CD4-positive, alpha-beta T cell treated with Interleukin-12 subunit alpha and Interleukin-12 subunit beta, for 1 hour (primary cell): ENCODE measurements at regions not wholly inside any gene's neighbourhood (a gene's known extent, or its start where the extent isn't known, plus 50 kb on each side); places are given as distances from the start of the nearest gene placed in this dataset.

Experiments
- DNase-seq: peaks from one replicate; pipeline ENCODE4 v3.0.0-alpha.2; 2020

DNA sequence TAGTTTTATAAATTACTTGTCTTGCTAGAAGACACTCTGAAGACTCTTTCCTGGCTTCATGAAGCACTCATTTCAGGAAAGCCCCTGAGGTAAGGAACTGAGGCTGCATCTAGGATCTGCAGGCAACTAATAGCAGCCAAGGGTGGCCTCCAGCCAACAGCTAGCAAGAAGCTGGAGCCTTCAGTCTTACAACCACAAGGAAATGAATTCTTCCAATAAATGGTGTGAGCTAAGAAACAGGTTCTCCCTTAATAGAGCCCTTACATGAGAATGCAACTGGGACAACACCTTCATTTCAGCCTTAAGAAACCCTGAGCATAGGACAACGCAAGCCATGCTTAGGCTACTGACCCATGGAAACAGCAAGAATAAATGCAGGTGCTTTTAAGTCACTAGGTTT, 254.6 kb upstream of the RBBP8 start:
- DNase-seq = no peak

DNA sequence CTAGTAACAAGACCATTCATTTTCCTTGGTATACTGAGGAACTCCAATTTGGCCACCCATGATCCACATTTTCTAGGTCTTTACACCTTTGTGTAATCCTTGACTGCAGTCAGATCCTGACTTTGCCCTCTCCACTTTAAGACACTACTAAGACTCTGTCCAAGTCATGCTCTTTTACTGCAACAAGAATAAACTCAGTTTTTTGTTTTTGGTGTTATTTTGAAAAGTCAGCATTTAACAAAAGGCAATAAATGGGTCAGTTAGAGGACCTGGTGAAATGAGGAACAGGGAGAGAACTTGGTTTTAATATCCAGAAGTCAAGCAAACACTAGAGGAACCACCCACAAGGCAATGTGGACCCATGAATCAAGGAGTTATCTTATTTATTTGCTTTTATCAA, 252.2 kb upstream of the RBBP8 start:
- no peak for DNase-seq

DNA sequence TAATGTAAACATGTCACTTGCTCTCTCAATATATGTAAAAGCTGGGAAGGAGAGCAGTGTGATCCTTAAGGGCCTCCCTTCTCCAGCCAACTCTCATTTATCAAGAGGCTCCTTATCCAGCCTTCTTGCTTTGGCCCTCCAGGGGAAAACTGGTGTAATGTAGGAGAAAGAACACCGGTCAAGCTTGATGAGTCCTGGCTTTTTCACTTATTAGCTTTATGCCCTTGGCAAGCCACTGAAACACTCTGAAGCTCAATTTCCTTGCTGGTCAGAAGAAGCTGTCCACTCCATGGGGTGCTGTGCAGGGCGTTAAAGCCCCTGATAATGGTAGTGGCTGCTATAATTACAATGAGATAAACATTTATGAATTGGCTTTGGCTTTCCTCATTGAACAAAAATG, 251.2 kb upstream of the RBBP8 start:
- no peak for DNase-seq

DNA sequence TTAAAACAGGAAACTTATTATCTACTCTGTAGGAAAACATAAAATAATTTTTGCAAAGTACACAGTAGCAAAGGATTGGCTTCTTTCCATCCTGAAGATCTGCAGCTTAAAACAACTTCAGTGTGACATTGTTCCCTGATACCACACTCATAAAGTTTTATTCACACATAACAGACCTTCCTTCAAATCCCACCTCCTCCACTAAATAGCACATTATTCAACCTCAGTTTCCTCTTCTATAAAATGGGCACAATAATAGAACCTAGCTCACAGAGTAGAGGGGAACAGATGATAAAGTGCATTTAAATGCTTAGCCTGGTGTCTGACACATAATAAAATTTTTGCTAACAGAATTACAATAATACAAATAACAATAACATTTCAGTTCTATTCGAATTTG, 250.4 kb upstream of the RBBP8 start:
- DNase-seq = no peak

DNA sequence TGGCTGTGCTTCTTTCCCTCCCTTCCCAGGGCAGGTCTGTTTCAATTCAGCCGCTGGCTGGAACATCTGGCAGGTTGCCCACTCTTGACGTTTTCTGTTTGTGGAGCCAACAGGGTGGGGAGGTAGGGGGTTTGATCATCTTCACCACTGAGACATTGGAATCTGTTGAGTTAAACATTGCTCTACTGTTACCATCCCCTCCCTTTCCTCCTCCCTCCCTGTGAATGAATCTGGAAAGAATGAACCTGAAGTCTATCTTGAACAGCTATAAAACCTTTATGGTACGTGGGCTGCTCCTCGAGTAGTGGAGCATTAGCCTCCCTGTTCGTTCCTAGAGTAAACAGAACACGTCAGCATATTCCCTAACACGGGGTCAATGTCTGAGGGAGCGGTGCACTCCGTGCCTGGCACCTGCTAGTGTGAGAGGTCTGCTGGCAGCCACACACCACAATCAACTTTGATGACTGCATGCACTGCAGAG, 249.9 kb upstream of the RBBP8 start:
- DNase-seq = no peak

DNA sequence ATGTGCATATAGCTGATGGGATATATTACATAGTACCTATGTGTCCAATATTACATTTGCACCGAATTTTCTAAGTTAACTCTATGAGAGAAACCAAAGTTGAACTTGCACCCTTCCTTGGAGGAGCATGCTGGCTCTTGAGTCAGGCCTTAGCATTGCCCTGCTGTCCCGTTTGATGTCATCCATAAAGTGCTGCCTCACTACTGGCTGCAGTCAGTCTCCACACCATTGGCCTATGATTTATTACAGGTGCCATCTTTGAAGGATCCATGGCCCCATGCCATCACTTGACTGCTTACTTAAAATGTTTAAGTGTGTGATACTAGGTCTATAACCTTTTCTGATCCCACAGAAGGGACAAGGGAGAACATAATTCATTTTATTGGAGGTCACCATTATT, 249.3 kb upstream of the RBBP8 start:
- DNase-seq = no peak

DNA sequence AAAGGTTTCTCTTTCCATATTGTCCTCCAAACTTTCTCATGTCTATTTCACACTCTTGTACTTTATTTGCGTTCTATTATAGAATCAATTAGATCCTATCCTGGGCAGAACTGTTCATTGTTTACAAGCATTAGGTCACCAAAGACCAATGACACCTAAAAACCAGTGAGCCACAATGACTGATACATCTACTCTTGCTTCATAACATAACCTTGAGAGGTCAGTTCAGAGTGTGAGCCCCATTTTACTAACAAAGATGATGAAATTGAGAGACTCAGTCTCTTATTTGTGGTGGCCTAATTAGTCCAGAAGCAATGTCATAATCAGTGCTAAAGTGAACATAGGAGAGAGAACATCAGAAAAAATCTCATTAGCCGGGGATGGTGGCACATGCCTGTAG, 248.9 kb upstream of the RBBP8 start:
- no peak for DNase-seq

DNA sequence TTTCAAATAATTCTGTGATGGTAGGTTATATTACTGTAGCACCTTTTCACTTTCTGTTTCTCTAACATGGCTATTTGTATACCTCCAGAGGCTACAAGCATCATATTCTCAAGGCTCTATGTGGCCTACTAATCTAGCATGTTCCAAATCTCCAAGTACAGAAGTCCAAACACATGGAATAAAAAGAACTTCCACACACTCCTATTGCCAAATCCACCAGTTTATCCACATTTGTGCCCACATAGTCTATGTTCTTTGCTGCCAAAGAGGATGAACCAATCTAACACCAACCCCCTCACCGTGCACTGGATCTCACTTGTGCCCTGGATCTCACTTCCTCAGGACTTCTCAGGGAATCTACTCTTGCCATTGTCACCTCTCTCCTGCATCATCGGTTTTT, 247.3 kb upstream of the RBBP8 start:
- no peak for DNase-seq

DNA sequence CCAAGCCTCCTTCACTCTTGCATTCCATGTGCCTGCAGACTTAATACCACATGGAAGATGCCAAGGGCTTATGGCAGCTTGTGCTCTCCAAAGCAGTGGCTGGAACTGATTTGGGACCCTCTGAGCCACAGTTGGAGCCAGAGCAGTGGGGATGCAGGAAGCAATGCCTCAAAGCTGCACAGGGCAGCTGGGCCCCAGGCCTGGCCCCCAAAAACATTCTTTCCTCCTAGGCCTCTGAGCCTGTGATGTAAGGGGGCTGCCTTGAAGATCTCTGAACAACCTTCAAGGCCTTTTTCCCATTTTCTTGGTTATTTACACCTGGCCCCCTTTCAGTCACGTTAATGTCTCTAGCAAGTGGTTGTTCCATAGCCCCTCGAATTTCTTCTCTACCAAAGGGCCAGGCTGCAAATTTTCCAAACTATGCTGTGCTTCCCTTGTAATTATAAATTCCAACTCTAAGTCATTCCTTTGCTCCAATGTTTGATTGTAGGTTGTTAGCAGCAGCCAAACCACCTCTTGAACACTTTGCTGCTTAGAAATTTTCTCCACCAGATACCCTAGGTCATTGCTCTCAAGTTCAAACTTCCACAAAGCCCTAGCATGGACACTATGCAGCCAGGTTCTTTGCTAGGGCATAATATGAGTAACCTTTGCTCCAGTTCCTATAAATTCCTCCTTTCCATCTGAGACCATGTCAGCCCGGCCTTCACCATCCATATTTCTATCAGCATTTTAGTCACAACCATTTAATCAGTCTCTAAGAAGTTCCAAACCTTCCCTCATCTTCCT, 245.0 kb upstream of the RBBP8 start:
- DNase-seq = no peak

DNA sequence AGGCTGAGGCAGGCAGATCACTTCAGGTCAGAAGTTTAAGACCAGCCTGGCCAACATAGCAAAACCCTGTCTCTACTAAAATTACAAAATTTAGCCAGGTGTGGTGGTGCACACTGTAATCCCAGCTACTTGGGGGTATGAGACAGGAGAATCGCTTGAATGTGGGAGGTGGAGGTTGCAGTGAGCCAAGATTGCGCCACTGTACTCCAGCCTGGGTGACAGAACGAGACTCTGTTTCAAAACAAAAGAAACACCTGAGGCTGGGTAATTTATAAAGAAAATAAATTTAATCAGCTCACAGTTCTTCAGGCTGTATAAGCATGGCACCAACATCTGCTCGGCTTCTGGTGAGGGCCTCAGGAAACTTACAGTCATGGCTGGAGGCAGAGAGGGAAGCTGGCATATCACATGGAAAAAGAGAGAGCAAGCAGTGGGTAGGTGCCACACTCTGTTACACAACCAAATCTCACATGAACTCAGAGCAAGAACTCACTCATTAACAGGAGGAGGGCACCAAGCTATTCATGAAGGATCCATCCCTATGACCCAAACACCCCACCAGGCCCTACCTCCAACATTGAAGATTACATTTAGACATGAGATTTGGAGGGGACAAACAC, 244.1 kb upstream of the RBBP8 start:
- DNase-seq = no peak

DNA sequence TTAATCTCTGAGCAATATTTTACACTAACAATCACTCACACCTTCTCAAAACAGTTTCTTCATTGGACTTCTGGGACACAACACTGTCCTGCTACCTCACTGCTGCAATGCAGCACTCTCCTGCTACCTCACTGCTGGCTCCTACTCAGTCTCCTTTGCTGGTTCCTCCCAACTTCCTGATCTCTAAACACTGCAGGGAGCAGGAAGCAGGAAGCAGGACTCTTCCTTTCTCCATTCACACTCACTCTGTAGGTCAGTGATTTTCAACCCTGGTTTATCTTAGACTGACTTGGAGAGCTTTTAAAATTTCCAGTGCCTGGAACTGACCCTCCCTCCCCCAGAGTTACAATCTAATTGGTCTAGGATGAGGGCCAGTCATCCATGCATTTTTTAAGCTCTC, 243.4 kb upstream of the RBBP8 start:
- DNase-seq = no peak

DNA sequence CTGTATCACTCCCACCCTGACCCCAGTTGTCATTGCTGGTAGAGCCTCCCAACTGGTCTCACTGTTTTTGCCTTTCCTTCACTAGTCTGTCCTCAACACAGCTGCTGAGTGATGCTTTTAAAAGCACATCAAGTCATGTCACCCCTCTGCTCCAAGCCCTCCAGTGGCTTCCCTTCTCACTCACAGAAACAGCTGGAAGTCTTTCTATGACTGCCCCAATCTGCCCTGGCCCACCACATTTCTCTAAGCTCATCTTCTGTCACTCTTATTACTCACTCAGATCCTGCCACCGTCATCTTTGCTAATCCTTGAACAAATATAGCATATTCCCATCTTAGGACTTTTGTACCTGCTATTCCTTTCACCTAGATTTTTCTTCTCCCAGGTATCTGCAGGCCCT, 242.6 kb upstream of the RBBP8 start:
- no peak for DNase-seq

DNA sequence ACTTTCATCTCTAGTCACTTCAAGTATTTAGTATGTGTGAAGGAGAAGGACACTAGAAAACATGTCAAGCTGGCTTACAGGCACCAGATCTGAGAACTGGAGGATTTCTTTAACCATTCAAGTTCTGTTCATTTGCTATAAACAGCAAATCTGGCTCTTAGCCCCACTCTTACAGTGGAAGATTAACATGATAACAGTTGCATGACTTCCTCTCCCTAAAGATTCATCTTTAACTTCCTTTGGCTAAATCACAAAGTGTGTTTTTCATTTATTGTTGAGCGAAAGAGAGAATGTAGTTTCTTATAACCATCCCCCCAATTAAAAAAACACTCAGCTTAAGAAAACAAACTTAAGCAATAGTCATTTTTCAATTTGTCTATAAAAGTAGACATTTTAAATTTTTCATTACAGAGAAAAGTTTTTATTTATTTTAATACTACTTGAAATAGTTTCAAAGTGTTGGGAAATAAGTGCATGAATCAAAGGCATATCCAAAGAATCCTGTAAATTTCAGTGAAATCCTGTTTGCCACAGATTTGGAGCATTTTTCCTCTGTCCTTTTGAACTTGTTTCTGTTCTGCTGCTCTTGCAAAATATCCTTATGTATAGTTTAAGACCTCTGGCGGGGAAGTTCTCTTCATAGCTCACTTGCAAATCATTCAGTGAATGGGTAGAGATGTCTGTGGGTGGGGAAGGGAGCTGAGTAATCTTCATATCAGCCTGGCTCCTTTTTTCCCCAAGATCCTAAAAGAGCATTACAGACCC, 241.0 kb upstream of the RBBP8 start:
- no peak for DNase-seq

DNA sequence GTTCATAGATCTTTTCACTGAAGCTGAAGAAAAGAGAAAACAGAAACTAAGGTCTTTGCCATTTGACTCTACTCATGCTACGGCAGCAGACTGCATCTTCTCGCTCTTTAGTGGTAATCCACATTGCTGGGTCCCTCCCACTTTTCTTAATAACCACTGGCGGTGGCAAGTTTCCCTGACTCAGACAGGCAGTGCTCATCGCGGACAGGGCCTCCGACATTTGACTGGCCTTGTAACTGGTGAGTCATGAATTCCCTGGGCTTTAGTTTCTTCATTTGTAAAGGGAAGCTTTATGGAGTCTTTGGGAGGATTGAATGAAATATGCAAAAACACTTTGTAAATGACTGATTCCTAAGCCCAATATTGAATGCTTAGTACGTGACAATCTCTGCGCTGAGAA, 238.2 kb upstream of the RBBP8 start:
- DNase-seq = no peak

DNA sequence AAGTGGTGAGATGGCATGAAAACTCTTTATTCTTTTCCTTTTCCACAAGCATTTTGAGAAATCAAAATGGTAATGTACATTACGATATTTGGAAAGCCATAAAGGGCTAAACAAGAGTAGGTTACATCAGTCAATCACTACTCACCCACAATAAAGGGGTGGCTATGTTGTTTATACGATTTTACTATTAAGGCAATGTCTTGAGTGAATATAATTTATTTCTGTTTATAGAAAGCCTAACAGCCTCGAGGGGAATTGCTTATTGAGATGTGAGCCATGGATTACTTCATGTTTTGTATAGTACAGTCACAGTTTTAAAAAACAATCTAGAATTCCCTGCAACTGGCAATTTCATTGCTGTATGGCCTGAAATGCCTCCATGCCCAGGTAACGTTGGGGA, 237.5 kb upstream of the RBBP8 start:
- DNase-seq = no peak

DNA sequence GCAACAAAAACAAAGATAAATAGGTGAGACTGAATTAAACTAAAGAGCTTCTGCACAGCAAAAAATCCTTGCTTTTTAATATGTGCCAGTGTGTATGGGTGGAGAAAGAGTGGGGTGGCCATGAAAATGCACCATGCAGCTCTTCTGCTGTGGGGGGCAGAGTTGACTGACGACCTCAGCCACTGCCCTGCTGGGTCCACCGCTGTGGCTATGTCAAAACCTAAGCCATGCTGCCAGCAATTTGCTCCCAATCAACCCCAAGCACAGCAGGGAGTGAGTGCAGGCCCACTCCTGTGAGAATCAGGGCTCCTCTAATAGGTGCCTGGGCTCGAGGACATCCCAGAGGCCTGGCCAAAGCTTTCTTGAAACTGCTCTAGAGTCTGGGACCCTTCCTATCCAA, 235.6 kb upstream of the RBBP8 start:
- DNase-seq = no peak

DNA sequence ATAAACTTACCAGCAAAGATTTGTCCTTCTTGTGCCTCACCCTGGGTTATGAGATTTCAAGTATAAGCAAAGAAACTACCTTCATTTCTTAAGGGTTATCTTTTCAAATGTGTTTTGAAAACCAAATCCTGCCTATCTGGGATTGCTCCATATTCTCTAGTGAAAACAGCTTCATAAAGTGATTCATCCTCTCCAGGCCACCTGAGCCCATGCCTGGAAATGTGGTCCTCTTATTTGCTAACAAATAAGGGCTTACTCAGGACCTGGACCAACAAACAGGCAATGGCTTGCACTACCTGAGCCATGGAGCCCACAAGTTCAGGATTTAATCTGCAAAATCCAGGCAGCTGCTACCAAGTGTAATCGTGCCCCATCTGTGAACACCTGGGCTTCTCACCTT, 234.4 kb upstream of the RBBP8 start:
- DNase-seq = no peak

DNA sequence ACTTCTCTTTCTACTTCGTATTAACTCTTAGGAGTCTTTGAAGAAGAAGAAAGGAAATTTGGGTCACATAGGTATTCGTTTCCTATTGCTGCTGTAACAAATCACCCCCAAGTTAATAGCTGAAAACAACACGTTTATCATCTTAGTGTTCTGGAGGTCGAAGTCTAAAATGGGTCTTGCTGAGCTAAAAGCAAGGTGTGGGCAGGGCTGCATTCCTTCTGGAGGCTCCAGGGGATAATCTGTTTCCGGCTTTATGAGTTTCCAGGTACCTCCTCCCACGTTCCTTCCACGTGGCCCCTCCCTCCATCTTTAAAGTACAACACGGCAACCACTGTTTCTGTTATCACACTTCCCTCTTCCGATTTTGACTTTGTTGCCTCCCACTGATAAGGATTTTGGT, 233.5 kb upstream of the RBBP8 start:
- no peak for DNase-seq

DNA sequence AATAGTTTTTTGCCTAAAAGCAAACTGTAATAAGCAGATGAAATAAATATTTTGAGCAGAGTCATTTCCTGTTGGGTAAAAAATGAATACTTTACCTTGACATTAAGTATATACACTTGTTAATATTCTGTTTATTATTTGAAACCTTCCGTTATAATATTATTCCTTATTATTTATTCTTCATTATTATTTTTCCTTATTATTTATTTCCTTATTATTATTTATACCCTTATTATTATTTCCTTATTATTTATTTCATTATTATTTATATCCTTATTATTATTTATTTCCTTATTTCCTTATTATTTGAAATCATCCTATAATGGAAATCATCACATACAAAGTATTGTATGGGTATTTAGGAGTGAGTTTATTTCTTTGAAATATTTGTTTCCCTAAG, 232.2 kb upstream of the RBBP8 start:
- no peak for DNase-seq

DNA sequence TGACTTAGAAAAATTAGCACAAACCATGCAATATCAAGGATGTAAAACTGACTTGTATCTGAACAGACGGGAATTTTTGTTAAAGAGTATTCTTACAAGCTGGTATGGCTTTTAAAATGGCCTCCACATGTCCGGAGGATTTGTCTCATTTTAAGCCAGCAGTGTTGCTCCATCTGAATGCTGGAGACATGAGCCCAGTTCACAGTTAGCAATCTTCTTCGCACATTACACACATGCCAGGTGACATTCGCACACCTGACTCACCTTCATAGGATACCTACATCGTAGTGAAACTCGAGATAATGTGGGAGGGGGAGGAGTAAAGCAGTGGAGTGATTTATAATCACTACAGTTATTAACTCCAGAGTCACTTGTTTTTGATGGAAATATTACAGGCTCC, 231.8 kb upstream of the RBBP8 start:
- DNase-seq = no peak

DNA sequence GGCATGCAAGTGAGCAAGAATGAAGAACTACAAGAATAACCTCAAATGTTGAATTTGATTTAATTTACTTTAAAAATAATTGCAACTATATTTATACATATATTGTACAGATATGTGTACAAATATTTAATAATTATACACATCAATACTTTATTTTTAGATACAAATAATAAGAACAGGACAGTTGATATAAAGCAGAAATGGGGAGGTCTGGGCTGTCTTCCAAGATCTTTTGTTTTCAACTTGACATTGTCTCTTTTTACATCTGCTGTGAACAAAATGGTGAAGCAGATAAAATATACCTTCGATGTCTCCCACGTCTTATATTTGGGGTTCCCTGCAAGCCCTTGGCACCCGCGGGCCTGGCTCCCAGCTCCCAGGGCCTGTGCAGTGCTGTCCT, 231.3 kb upstream of the RBBP8 start:
- no peak for DNase-seq

DNA sequence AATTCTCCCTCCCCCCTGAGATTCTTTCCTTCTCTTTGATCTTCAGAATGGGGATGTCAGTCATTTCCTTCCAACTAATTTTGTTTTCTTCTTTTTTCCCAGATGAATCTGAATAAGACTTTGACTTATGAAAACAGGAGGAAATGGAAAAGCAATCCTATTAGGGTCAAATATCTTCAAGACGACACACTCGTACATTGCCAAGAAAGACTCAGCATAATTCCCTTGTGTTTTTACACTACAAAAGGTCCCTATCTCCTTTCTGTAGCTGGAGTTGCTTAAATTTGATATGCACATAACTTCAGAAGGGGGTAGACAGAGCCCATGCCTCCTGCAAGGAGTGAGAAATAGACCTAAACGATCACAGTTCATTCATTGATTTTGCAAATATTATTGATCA, 230.3 kb upstream of the RBBP8 start:
- DNase-seq = no peak

DNA sequence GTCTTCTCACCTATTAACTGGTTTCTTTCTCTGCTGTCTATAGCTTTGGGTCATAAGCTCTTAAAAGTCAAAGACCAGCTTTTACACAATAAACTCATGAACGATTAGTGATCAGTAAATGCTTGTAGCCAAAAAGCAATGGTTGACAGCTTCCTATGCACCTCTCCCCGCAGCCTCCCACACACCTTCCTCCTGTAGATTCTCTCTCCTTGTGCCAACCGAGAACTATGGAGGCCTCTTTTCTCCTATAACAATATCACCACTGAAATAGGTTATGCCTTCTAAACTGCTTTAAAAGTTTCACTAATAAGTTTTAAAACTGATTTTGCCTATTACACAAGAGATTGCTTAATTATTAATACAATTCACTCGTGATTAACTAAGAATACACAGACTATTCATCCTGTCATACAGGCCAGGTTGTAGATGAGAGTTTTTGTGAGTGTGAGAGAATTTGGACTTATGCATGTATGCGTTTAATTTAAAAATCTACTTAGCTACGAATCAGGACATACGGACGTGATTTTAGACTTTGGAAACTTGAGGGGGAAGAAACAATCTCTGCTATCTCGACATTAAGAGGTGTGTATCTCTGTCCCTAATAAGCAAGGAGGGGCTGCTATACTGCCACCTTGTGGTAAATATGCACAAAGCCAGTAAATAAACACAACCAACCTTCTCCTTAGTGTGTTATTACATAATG, 229.1 kb upstream of the RBBP8 start:
- DNase-seq = peak; percentile 34

DNA sequence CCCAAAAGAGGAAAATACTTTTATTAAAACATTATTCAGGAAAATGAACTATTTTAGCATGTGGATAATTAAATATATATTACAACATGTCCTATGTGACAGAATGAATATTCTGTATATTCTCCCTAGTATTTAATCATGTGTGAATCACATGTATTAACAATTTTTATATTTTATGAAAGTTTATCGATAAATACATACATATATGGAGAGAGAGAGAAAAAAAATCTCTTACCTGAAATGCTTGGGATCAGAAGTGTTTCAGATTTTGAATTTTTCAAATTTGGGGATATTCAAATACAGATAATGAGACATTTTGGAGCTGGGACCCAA, 228.6 kb upstream of the RBBP8 start:
- no peak for DNase-seq
